ENCODE measurements at regions not wholly inside any gene's neighbourhood (a gene's known extent, or its start where the extent isn't known, plus 50 kb on each side); places are given as distances from the start of the nearest gene placed in this dataset.

GRCh38 chr2:215866606-215867005 is 146.7 kb downstream of the MREG start:
- TF ChIP-seq CTCF (IDR thresholded peaks at IDR 0.05), result no peak
- no peak for TF ChIP-seq POLR2A (IDR thresholded peaks at IDR 0.05)
